NCI-H345 treated with DMSO at 0.1 percent for 48 hours (cell line): ENCODE measurements at regions not wholly inside any gene's neighbourhood (a gene's known extent, or its start where the extent isn't known, plus 50 kb on each side); places are given as distances from the start of the nearest gene placed in this dataset.
A peak's percentile ranks its signal among the peaks of the same experiment; 100 is the strongest.

Experiments used
- DNase-seq: peaks from one replicate; lab custom pipeline; 2025; ENCODE audit not compliant: unreplicated experiment; lab: John Stamatoyannopoulos, UW

- no peak for DNase-seq
Measured at GRCh38 chr2:236653863-236654262, 84.2 kb downstream of the ACKR3 start.

- no peak for DNase-seq
Measured at GRCh38 chr2:236654496-236654895, 84.9 kb downstream of the ACKR3 start.

GRCh38 chr2:236656166-236656565 is 86.5 kb downstream of the ACKR3 start:
- no peak for DNase-seq

- DNase-seq, result no peak
Measured at GRCh38 chr2:236656721-236657120, 87.1 kb downstream of the ACKR3 start.

- no peak for DNase-seq
Measured at GRCh38 chr2:236657215-236657614, 87.6 kb downstream of the ACKR3 start.

- DNase-seq, result no peak
Measured at GRCh38 chr2:236657801-236658200, 88.2 kb downstream of the ACKR3 start.

GRCh38 chr2:236658974-236659757 is 89.5 kb downstream of the ACKR3 start:
- DNase-seq, result no peak

- peak; percentile 15 for DNase-seq
Measured at GRCh38 chr2:236659758-236660150, 90.1 kb downstream of the ACKR3 start.

GRCh38 chr2:236661061-236661761 is 91.6 kb downstream of the ACKR3 start:
- no peak for DNase-seq

DNA sequence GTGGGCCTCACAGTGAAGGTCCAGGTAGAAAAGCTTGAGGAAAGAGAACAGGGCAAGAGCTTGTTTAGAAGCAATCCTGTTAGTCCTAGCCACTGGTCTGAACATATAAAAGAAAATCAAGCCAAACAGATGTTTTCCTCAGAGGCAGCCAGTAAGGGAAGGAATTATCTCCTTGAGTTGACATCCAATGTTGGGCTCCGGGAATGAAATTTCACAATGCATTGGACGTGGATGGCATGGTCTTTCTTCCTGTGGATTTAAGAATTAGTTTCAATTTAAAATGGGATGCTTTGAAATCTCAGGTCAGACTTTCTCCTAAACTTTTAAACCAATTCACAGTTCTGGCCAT is 92.1 kb downstream of the ACKR3 start:
- DNase-seq, result no peak

DNA sequence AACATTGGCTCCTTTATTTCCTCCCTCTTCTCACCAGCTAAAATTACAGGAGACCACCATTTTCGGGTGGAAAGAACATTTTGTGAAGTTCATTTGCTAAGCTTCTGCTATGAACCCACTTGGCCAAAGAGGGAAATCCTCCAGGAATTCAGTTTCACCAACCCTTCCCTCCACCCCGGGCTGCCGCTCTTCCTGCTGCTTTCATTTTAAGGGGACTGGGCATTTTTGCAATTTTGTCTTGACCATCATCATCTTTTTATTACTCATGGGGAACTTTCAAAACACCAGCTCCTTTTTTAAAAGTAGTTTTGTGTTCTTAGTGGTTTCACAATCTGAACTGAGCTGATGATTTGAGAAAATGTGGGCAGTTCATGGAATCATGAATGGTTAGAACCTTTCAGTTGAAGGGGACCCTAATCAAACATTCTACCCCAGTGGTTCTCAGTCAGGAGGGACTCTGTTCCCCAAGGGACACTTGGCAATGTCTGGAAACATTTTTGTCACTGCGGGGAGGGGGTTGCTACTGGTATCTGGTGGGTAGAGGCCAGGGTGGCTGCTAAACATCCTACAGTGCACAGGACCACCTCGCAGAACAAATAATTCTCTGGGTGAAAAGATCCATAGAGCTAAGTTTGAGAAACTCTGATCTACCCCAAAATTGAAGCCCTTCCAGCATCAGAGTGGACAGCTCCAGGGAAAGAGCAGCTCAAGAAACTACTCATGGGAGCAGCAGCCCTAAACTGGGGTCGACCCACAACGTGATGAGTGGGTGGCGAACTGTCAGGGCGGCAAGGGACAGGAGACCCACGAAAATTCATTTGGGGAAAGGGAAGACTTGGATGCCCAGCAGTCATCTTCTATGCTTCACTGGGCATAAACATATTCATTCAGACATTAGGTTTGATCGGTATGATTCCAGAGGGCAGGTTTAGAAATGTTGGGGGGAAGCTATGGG is 92.9 kb downstream of the ACKR3 start:
- DNase-seq, result no peak

DNA sequence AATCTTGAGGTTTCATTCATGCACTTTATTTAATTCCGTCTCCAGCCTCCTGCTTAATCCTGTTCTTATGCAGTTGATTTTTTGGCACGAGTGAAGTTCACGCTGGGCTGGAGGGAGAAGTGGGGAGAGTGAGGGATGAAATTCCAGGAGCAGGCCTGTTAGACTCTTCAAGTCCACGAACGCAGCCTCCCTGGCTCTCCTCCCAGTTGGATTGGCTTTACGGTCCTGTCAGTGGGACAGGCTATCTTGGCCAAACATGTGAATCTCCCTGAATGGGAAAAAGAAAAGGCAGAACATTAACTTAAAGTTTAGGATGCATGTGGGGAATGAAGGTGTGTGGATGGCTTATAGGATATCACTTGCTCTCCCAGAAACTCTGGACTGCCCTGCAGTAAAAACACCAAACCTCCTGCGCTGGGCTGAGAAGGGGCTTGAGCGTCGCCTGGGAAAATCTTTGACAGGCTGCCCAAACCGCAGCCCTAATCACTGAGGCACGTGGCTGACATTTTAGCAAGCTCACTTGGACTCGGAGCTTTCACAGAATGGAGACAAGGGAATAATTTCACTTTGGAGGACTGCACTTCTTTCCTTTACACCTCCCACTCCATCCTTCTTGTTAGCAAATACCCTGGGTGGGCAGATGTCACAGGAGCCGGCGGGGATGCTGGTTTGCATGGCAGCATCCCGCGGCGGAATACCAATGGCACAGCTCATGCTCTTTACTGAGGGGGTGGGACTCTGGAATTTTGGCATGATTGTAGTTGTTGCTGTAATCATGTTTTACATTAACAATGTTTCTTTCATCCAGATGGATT is 93.9 kb downstream of the ACKR3 start:
- DNase-seq, result no peak

- no peak for DNase-seq
Measured at GRCh38 chr2:236664136-236664535, 94.5 kb downstream of the ACKR3 start.

DNA sequence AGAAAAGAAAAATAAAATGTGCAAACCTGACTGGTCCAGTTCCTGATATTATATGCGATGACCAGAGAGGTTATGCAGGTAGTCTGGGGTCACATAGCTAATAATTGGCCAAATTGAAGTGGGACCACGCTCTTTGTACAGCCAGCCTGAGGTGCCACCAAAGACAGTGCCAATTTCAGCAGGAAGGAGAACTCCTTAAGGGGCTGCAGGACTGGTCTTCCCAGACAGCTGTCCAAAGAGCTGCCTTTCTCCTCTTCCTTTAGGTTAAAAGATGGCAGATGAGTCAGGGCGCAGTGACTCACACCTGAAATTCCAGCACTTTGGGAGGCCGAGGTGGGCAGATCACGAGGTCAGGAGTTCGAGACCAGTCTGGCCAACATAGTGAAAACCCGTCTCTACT is 95.5 kb downstream of the ACKR3 start:
- DNase-seq, result no peak

DNA sequence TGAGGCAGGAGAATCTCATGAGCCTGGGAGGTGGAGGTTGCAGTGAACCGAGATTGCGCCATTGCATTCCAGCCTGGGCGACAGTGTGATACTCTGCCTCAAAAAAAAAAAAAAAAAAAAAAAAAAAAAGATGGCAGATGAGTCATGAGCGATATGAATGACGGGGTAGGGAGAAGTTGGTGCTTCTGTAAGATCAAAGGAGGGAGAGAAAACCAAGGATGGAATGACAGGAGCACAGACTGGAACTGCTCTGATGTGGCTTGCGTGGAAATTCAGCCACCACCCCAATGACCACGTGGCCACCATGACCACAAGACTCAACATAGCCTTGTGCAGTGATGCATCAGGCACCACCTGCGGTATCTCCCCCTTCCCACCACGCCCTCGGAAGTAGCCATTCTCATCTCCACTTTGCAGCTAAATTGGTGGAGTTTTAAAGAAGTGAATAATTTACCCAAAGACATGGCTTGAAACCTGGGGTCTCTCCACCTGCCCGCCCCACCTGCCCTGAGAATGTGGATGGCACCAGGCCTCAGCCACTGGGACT is 96.0 kb downstream of the ACKR3 start:
- DNase-seq, result no peak

- no peak for DNase-seq
Measured at GRCh38 chr2:236666646-236667204, 97.1 kb downstream of the ACKR3 start.

- no peak for DNase-seq
Measured at GRCh38 chr2:236667526-236667925, 97.9 kb downstream of the ACKR3 start.

DNA sequence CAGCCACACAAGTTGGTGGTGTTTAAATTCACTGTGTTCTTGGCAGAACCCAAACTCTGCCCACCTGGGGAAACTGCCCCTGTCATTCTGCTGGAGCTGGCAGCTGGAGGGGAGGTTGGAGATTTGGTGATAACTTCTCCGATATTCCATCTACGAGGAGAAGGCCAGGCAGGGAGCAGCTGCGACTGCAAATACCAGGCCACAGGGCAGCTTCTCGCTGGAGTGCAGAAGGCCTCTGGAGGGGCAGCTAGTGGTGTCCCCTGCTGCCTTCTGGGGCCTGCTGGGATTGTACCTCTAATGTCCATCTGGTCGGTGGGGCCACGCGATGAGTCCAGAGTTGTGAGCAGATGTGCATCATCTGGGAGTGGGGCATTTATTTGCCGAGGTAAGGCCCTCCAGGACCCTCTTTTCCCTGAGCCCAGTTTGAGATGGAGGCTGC is 98.9 kb downstream of the ACKR3 start:
- no peak for DNase-seq

DNA sequence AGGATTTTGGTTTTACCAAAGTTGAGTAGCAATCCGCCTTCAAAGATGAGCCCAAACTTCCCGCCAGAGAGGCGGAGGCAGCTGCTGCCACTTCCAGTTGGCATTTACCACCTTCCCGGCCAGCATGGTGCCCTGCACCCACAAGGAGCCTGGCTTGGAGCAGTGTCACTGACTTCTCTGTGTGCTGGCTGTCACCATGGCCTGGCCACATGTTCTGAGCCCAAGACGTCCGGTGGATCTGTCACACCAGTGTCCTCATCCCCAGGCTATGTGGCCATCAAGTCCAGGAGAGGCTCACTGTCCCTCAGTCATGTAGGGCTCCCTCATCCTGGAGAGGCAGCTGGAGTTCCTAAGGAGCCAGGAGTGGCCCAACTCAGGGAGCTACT is 100.6 kb downstream of the ACKR3 start:
- DNase-seq, result no peak

GRCh38 chr2:236671896-236672562 is 102.4 kb downstream of the ACKR3 start:
- no peak for DNase-seq
